Colon (tissue), 2 donors: ENCODE measurements at regions not wholly inside any gene's neighbourhood (a gene's known extent, or its start where the extent isn't known, plus 50 kb on each side); places are given as distances from the start of the nearest gene placed in this dataset.
"Not testable (repeated sequence)": the region's sequence is repeated elsewhere in the genome, so short reads cannot be mapped to it uniquely, and the experiment has no call there.

Experiments used
- FAIRE-seq: peaks from 2 replicates; lab custom pipeline; 2012; peaks lifted over from hg19 to GRCh38; lab: Jason Lieb, UNC
- donor health status: control.
- donor health status: control.

DNA sequence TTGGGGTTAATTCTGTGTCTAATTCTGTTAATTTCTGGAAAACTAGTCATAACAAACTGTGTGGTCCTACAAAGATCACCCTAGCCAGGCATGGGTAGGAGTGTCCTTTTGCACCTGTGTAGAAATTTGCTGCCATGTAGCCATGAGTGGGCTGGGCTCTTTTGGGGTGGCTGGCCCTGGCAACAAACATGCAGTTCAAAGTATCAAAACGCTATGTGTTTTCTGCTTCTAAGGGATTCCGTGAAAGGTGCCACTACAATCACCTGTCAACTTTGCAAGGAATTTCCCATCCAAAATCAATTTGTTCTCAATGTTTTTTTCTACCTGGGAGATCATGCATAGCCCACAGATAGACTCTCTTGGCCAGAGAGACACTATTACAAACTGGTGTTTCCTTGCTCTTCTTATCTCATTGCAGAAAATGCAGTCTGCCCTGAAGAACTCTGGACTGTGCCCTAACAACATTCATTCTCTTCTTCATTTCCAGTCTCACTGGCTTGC lies 537.7 kb upstream of the ID2 start:
- FAIRE-seq: no peak

DNA sequence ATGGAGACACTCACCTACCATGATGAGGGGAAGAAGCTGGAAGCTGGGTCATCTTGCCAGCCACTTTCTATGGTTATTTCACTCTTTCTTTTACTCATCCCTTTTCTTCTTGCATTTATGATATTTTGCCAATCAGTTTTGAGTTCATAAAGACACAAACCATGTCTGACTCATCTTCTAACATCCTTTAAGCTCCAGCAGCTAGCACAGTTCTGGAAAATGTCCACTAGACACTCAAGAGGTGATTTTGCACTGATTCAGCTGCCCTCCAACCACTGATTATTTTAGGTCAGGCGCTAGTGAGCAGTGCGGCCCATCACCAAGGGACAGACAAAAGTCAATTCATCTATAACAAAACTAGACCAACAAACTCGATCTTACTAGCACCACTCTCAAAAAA lies 537.1 kb upstream of the ID2 start:
- no peak for FAIRE-seq

DNA sequence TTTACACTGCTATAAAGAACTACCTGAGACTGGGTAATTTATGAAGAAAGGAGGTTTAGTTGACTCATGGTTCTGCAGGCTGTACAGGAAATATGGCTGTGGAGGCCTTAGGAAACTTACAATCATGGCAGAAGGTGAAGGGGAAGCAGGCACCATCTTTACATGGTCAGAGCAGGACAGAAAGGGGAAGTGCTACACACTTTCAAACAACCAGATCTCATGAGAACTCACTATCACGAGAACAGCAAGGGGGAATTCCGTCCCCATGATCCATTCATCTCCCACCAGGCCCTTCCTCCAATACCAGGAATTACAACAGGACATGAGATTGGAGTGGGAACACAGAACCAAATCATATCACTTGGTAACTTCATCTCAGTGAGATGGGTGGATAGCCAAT lies 536.5 kb upstream of the ID2 start:
- not testable (repeated sequence) for FAIRE-seq

DNA sequence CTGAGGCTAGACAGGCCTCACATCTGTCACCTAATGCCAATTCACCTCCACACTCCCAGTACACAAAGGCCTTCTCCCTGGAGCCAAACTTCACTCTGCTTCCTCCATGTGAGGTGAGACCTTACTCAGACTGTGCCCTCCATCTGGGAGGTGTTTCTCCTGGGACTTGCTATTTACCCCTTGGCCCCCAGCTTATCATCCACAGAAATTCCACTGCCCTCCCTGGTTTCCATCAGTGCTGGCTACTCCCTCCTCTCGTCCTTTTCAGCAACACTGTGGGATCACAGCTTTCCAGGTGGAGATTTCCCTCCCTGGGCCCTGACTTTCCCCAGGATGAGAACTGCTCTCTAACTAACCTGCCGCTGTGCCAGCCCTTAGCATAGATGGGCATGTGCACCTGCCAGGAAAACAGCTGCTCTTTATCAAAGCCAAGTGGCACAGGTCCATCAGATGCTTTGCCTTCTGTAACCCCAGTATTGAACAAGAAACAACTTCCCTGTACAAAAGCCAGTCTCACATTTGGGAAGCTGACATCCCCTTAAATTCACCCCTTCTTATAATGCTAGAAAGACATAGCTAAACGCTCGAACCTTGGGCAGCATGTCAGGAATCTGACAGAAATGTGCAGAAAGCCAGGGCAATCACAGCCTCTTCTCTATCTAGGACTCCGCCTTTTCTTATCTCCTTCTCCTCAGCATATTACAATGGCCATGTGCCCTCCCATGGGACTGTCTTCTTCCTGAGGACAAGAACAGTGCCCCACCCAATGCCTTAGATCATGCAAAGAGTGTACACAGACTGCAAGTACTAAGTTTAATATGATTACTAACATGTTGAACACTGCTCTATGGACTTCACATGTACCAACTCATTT lies 535.5 kb upstream of the ID2 start:
- no peak for FAIRE-seq

DNA sequence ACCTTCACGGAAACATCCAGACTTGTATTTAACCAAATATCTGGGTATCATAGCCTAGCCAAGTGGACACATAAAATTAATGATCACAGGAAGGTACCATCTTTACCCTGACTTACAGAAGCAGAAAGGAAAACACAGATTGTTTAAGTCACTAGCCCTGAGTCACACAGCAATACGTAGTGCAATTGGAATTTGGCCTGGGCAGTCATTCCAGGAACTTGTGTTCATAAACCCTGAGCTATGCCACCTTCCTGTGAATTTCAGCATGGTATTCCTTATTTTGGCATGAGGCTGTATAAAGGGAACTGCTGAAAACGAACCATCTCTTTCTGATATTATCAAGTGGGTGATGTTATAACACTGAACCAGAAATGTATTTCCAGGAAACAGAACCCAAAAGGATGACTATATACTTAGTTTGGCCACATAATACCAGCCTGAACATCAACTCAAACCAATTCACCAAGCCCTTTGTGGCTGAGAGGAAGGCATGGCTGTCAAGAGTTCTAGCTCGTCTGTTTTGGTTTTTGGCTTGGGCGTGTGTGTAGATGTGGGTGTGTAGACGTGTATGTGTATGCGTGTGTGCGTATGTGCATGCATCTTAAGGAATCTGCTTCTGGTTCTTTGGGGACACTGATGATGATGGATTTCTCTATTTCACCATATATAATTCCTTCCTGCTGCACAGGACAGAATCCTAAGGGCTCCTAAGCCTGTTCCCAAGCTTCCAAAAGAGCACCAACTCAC lies 533.4 kb upstream of the ID2 start:
- no peak for FAIRE-seq

DNA sequence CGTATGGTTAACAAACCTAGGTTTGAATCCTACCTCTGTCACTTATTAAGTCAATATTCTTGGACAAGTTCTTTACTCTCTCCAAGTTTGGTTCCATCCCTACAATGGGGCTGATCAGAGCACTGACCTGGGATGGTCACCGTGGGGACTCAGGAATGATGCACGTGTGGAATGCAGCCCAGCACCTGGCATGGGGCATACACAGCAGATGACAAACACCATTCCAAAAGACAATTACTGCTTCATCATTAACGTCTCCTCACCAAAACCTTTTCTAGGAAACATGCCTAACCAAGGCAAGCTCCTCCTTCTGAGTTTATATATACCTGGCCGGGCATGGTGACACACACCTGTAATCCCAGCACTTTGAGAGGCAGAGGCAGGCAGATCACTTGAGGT lies 532.9 kb upstream of the ID2 start:
- no peak for FAIRE-seq

DNA sequence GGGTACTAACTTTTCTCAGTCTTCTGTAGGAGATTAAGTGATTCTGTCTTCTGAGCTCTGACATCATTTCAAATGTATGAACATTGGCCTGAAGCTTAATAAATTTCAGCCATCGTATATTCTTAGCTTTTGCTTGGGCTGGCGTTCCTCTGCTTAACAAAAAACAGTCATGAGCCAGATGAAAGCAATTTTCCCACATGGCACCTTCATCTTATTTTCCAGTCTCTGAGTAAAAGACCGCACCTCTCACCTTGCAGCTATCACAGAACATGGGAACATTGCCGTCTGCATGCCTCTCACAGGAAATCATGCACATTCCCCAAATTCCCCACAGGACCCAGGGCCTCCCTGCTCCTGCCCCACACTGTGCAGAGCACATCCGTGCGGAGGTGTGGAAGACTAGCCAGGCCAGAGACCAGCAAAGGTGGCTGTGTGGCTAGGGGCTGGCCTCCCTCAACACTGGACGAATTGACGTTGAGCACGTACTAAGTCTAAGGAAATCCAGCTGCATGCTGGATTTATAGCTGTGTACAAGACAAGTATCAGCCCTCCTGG lies 531.8 kb upstream of the ID2 start:
- no peak for FAIRE-seq

DNA sequence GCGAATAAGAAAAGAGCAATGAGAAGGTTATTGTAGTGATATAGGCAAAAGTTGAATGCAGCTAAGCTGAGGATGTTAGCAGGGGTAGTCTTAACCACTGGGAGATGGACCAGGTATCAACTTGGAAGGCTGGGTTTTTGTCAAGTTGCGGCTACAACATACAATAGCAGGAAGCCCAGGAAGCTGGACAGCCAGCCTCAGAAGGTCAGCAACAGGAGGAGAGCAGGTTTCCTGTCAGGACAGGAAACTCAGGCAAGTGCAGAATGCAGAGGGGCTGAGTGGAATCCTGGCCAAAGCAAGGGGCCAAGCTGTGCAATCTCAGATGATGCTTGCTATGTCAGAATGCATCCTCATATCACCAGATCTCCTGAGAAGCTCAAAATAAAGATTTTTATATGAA lies 530.0 kb upstream of the ID2 start:
- FAIRE-seq: no peak

DNA sequence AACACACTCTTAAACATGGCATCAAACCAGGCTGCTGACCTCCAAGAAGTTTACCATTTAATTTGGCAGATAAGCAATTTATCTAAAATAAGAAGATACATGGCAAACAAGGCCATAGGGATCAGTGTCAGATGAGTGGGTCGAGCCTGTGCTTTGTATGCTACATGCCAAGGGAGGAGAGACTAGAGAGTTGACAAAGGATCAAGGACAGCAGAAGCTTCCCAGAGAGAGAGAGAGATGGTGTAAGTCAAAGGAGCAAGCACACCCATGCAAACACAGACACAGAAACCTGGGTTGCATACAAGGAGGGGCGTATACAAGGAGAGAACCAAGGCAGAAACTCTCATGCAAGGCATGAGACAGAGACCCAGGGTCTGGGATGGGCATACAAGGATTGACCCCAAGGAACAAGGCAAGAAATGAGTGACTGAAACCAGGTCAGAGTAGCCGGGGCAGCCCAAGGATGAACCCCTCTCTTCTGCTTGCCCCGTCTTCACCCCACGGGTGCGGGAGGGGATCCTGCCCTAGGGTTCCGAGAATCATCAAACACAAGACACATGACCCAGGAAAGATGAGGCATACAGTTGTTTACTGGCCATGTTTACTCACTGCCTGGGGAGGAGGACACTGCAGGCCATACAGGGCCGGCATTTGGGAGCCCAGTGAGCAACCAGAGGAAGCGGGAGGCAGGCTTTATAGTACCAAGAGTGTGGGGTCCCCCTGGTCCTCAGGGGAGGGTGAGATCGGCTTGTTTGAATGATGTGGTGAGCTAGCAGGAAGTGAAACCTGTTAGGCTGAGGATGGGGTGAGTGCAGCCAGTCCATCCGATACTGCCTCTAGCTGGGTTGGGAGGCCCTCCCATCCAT lies 529.2 kb upstream of the ID2 start:
- no peak for FAIRE-seq

DNA sequence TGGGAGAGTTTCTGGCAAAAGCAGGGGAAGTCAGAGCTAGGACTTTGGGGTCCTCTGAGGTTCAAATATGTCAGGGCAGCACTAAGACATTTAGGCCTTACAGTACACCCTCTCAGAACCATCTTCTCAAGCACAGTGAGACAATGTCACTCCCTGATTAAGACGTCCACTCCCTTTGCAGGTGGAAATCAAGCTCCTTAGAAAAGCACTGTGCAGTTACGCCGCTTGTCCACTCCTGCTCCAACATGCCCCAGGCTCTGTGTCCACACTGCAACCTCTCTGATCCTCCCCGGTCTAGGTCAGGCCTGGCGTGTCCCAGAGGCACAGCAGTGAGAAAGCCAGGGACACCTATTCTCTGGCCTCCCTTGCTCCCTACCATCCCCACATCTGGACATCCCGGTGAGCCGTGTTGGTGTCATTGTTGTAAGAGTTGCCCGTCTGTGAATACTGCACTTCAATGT lies 528.6 kb upstream of the ID2 start:
- no peak for FAIRE-seq

DNA sequence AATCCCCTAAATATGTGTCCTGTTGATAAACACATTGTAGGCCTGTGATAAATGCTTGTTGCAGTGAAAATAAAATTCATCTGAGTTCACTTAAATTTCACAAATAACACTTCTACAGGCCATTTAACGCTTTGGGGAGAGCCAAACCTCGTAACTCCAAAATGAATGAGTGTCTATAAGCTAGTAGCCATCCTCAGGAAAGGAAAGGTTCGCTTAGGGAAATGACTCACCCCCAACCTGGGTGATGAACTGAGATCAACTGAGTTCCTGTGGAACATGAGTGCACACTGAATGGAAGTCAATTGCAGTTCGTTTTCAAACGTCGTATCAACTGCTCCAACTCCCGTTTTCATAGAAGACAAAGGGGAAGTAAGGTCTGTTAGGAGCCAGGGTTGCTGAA lies 527.6 kb upstream of the ID2 start:
- FAIRE-seq: no peak

DNA sequence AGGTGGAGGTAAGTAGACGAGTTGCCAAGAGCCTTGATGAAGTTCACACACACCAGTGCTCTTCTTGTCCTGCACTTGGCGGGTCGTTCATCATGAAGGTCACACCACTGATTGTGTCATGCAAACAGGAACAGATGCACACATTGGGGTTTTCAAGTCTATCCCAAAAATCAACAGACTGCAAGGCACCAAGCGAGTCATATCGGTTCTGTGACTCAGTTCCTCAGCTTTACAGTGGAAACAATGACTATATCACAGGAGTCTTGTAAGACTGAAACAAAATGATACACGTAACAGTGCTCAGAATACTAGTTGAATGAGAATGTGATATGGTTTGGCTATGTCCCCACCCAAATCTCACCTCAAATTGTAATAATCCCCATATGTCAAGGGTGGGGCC lies 526.9 kb upstream of the ID2 start:
- no peak for FAIRE-seq

DNA sequence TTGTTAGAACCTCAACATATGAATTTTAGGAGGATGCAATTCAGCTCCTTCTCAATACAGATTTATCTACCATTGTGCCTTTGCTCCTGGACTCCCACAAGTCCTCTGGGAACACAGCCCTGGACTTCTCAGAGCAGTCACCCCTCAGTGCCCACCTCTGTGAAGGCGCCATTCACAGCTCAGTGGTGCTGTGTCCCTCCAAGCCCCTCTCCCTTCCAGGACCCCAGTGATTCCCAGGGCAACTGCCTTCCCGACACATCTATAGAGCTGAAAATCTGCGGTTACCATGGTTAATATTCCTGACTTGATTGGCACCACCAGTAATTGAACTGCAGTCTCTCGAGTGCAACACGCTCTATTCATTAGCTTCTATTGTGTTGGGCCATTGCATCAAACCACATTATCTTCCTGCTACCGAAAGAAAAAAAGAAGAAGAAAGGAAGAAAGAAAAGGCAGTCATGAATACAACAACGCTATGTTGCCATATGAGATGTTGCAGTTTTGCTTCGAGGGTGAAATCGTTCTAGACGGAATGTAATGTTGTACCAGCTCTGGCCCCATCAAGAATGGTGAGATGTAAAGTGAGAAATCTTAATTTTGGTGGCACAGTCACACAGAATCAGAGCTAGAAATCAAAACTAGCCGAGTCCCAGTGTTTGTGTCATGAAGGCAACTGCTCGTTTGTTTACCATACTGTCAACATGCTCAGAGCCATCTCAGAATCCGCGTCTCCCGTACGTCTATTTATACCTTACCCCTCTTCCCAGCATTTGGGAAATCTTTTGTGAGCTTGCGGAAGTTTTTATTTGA lies 524.0 kb upstream of the ID2 start:
- no peak for FAIRE-seq

DNA sequence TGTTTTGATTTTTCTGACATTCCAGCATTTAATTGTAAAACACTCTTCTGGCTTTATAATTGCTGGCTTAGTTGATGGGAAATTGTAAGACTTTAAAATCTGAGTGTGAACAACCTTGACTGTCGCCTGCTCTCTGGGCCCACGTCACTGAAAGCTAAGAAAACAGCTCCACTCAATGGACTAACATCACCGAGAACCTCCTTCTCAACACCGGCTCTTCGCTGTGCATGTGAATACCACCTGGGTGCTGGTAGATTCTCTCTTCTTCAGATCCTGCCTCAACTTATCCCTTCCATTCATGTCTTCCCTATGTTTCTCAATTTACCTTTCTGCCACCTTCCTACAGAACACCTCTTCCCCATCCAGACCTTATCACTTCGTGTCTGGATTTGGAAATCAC lies 523.1 kb upstream of the ID2 start:
- FAIRE-seq: no peak

DNA sequence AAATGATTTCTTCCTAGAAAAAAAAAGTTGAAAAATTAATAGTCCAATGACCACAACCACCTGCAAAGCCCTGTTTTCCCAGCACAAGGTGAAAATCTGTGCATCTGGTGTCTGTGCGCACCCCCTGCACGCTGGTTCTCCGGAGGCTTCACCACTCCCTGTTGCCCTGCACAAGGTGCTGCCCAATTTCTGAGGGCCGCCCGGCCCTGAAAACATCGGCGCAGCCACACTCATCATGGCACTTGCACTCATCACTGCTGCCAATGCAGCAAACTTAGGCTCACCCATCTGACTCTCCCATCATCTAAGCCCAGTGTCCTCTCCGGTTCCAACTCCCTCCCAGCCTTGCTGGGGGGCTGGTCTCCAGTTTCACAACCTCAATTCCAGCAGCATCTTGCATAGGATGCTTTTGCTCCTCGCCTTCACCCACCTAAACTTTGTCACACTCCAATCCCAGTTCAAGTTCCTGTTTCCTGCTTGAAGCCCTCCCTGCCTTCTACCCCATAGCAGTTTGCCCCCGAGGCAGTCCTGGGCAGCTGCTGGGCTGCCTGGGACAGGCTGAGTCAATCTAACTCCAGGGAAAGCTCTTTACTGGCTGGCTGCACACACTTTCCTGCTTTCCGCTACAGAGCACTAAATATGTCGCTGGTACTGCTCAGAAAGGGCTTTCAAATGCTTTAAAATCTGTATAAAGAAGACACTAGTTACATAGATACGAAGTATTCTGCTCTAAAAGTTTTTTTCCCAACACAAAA lies 522.5 kb upstream of the ID2 start:
- no peak for FAIRE-seq

DNA sequence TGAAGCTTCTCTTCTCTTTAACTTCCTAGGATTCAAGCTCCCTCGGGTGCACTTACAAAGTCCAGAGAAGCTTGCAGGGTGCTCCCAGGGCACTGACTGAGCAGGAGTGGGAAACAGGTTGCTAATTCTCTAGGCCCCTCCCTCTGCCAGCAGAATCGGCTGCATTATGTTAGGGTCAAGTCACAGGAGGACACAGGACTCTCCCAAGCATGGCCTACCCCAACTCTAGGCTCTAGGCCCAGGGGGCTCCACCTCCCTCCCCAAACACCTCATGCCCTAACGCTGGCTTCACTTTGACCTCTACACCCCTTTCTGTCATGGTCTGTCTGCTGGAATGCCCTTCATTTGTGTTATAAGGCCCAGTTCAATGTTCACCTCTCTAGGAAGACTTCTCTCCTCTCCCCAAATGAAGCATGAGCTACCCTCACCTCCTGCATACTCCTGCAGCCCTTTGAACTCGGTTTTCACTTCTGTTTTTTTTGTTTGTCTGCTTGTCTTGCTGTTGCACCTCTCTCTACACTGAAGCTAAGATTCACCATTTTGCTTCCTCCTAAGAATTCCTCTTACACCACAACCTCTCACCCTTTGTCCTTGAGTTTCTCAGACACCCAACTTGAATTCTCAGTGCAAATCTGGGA lies 521.8 kb upstream of the ID2 start:
- no peak for FAIRE-seq

DNA sequence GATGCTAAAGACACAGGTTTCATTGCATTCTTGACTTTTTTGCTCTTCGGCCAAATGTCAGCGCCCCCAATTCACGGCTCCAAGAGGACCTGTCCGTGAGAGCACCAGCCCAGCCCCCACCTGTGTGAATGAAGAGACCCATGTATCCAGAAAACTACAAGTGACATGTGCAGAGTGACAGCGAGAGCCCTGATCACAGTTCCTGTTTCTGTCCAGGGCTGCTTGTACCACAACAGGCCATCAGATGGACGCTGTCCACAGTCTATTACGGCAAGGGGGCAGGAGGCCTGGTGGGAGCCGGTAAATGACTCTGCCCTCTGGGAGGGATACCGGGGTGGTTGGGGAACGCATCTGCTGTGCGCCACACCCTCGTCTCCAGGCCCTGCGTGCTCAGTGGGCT lies 520.9 kb upstream of the ID2 start:
- FAIRE-seq: no peak

DNA sequence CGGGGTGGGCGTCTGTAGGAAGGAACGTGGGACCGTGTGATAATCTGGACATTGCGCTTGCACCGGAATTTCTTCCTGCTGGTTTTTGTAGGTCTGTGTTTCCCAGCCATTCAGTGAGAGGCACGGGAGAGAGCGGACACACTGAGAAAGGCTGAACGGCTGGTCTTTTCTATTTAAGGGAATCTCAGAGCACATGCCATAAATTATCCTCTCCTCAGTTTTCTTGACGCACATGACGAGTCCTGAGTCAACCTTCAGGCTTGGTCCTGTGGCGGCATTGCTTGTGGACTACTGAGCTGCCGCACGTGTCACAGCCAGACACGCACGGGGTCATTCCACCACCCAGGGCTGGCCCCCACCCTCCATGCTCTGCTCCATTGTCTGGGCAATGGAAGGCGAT lies 519.3 kb upstream of the ID2 start:
- no peak for FAIRE-seq

DNA sequence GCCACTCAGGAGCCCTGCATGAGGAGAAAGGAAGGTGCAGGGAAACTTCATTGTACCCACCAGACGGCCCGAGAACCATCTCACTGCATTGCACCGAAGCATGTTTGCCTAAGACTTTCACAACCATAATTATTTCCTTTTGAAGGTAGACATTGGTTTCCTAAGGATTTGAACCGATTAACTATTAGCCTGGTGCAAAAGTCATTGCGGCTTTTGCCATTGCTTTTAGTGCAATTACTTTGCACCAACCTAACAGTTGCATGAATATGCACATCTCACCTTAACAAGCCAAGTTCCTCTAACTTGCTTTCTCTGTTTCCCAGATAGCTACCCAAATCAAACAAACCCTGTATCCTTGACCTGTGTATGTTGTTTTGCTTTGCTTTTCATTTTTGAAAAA lies 516.3 kb upstream of the ID2 start:
- FAIRE-seq: no peak
